Nephron progenitor cell (in vitro differentiated cells): ENCODE measurements at regions not wholly inside any gene's neighbourhood (a gene's known extent, or its start where the extent isn't known, plus 50 kb on each side); places are given as distances from the start of the nearest gene placed in this dataset.

Source experiments
- DNase-seq: peaks from one replicate; pipeline ENCODE4 v3.0.0; 2021
- H3K27ac Mint-ChIP-seq: 2 replicates; pipeline ENCODE4 v1.8.0; 2021; ENCODE audit warnings: mild to moderate bottlenecking, moderate library complexity, mixed read lengths
- H3K27me3 Mint-ChIP-seq: 2 replicates; pipeline ENCODE4 v1.8.0; 2021; ENCODE audit warnings: mild to moderate bottlenecking, low read depth, mixed read lengths; ENCODE audit not compliant: poor library complexity
- H3K36me3 Mint-ChIP-seq: 2 replicates; pipeline ENCODE4 v1.8.0; 2021; ENCODE audit warnings: low read depth, mixed read lengths
- H3K4me1 Mint-ChIP-seq: 2 replicates; pipeline ENCODE4 v1.8.0; 2021; ENCODE audit warnings: mixed read lengths
- H3K4me3 Mint-ChIP-seq: 2 replicates; pipeline ENCODE4 v1.8.0; 2021; ENCODE audit warnings: mild to moderate bottlenecking, moderate library complexity, mixed read lengths
- H3K9me3 Mint-ChIP-seq: 2 replicates; pipeline ENCODE4 v1.8.0; 2021; ENCODE audit warnings: mild to moderate bottlenecking, moderate library complexity, mixed read lengths
- TF ChIP-seq, protein P1 (sequence below): fragments of 200-600 bp; sonication (generic); IDR thresholded peaks from 2 replicates; pipeline ENCODE4 v1.5.0; 2021; ENCODE audit warnings: antibody characterized with exemption

DNA sequence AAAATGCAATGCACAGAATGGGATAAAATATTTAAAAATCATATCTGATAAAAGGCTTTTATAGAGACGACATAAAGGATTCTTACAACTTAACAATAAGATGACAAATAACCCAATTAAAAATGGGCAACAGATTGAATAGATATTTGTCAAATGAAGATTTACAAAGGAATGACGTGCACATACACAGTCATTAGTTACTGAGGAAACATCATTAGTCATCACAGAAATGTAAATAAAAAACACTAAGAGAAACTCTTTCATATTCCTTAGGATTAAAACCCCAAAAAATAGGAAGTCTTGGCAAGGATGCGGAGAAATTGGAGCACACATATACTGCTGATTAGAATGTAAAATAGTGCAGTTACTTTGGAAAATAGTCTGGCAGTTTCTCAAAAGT lies 1886.0 kb upstream of the CDH6 start:
- Mint-ChIP-seq H3K27ac (no peak overlapping the region), H3K9me3 (no peaks in the 10 kb centered on the region), H3K36me3 (no peaks in the 10 kb centered on the region), H3K27me3 (no peaks in the 10 kb centered on the region), H3K4me1 (no peaks in the 10 kb centered on the region), H3K4me3 (no peak overlapping the region)
- DNase-seq, result no peak
- TF ChIP-seq, protein P1, sequence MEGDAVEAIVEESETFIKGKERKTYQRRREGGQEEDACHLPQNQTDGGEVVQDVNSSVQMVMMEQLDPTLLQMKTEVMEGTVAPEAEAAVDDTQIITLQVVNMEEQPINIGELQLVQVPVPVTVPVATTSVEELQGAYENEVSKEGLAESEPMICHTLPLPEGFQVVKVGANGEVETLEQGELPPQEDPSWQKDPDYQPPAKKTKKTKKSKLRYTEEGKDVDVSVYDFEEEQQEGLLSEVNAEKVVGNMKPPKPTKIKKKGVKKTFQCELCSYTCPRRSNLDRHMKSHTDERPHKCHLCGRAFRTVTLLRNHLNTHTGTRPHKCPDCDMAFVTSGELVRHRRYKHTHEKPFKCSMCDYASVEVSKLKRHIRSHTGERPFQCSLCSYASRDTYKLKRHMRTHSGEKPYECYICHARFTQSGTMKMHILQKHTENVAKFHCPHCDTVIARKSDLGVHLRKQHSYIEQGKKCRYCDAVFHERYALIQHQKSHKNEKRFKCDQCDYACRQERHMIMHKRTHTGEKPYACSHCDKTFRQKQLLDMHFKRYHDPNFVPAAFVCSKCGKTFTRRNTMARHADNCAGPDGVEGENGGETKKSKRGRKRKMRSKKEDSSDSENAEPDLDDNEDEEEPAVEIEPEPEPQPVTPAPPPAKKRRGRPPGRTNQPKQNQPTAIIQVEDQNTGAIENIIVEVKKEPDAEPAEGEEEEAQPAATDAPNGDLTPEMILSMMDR, result no peak

- H3K36me3 Mint-ChIP-seq, result no peaks in the 10 kb centered on the region
- H3K27ac Mint-ChIP-seq, result no peak overlapping the region
- no peaks in the 10 kb centered on the region for H3K4me1 Mint-ChIP-seq
- no peak overlapping the region for H3K4me3 Mint-ChIP-seq
- TF ChIP-seq, protein P1, result no peak
- H3K27me3 Mint-ChIP-seq, result no peaks in the 10 kb centered on the region
- no peak for DNase-seq
- H3K9me3 Mint-ChIP-seq, result no peaks in the 10 kb centered on the region
Observed at GRCh38 chr5:29304545-29304944, 1888.9 kb upstream of the CDH6 start.

GRCh38 chr5:29296548-29296947 lies 1896.9 kb upstream of the CDH6 start:
- Mint-ChIP-seq H3K36me3 (no peaks in the 10 kb centered on the region), H3K4me1 (no peaks in the 10 kb centered on the region), H3K9me3 (no peaks in the 10 kb centered on the region), H3K27me3 (no peaks in the 10 kb centered on the region), H3K27ac (no peak overlapping the region), H3K4me3 (no peak overlapping the region)
- no peak for DNase-seq
- TF ChIP-seq, protein P1, result no peak

DNA sequence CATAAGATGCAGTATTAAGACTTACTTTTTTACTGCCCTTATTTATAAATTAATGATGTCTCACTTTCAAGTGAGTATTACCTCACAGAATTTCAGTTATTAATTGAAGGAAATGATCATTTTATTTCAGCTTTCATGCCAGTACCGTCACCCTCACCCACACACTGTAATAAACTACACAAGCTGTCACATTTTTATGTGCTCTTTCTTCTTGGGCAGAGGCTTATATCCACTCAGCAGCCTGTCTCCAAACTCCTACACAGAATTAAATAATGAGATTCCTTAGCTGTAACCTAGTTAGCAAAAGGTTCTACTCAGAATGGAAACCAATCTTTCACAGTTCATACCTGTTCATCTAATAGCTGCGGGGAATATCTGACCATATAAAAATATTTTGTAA lies 1915.8 kb upstream of the CDH6 start:
- H3K36me3 Mint-ChIP-seq, result no peaks in the 10 kb centered on the region
- H3K27me3 Mint-ChIP-seq, result no peaks in the 10 kb centered on the region
- no peaks in the 10 kb centered on the region for H3K4me1 Mint-ChIP-seq

GRCh38 chr5:29276371-29276770 lies 1917.1 kb upstream of the CDH6 start:
- no peak overlapping the region for H3K4me3 Mint-ChIP-seq
- peaks cover 18% of the 10 kb centered on the region for H3K9me3 Mint-ChIP-seq
- H3K27ac Mint-ChIP-seq, result no peak overlapping the region
- H3K27me3 Mint-ChIP-seq, result peaks cover 3% of the 10 kb centered on the region
- H3K4me1 Mint-ChIP-seq, result no peaks in the 10 kb centered on the region
- H3K36me3 Mint-ChIP-seq, result no peaks in the 10 kb centered on the region
- DNase-seq, result no peak
- TF ChIP-seq, protein P1, result no peak

More for the DNA sequence above, 1915.8 kb upstream of the CDH6 start:
- TF ChIP-seq, protein P1, result no peak
- Mint-ChIP-seq H3K27ac (no peak overlapping the region), H3K9me3 (peaks cover 9% of the 10 kb centered on the region), H3K4me3 (no peak overlapping the region)
- DNase-seq, result no peak

- H3K4me1 Mint-ChIP-seq, result no peaks in the 10 kb centered on the region
- H3K36me3 Mint-ChIP-seq, result no peaks in the 10 kb centered on the region
- peaks cover 3% of the 10 kb centered on the region for H3K27me3 Mint-ChIP-seq
- no peak overlapping the region for H3K4me3 Mint-ChIP-seq
- no peaks in the 10 kb centered on the region for H3K9me3 Mint-ChIP-seq
- H3K27ac Mint-ChIP-seq, result no peak overlapping the region
- DNase-seq, result no peak
- TF ChIP-seq, protein P1, result no peak
Observed at GRCh38 chr5:29263915-29264351, 1929.6 kb upstream of the CDH6 start.
